Panc1 (cell line): ENCODE measurements at regions not wholly inside any gene's neighbourhood (a gene's known extent, or its start where the extent isn't known, plus 50 kb on each side); places are given as distances from the start of the nearest gene placed in this dataset.

Source experiments
- ATAC-seq: fragments of 200-7000 bp; cut with Tn5 transposase; 2 replicates; pipeline ENCODE4 v1.9.1; 2020; ENCODE audit warnings: mild to moderate bottlenecking, moderate library complexity
- BruUV-seq: library from RNA; stranded (reverse); fragments of 400-500 nt; replicated peaks from 2 replicates; lab custom pipeline; 2021; lab: Mats Ljungman, UMichigan
- CTCF ChIA-PET: fragments of 300-600 bp; sonication (Branson Sonifier 250); formaldehyde crosslinking; loops from one replicate; lab custom pipeline; 2022; ENCODE audit warnings: antibody characterized with exemption; lab: Charles Lee
- POLR2A ChIA-PET: fragments of 300-600 bp; sonication (Branson Sonifier 250); formaldehyde crosslinking; loops from one replicate; lab custom pipeline; 2022; ENCODE audit warnings: antibody characterized with exemption; lab: Charles Lee
- DNase-seq: peaks from one replicate; pipeline ENCODE4 v3.0.0-alpha.2; 2010; ENCODE audit warnings: low read depth, low spot score
- H3K27ac ChIP-seq: 2 replicates; pipeline ENCODE4 v1.5.1; 2011; ENCODE audit warnings: mild to moderate bottlenecking, low read length, inconsistent platforms
- H3K27me3 ChIP-seq: fragments of 200-500 bp; sonication (Bioruptor generic); 2 replicates; pipeline ENCODE4 v1.6.0; 2014; ENCODE audit warnings: low read length, inconsistent platforms; ENCODE audit not compliant: control insufficient read depth, insufficient read depth
- H3K36me3 ChIP-seq: fragments of 200-500 bp; sonication (Bioruptor generic); 2 replicates; pipeline ENCODE4 v1.5.1; 2014; ENCODE audit warnings: inconsistent platforms, mild to moderate bottlenecking, low read length, moderate library complexity; ENCODE audit not compliant: control insufficient read depth, insufficient read depth
- H3K4me1 ChIP-seq: 2 replicates; pipeline ENCODE4 v1.5.1; 2011; ENCODE audit warnings: inconsistent platforms, mild to moderate bottlenecking, low read length, moderate library complexity; ENCODE audit not compliant: control insufficient read depth, insufficient read depth
- H3K4me3 ChIP-seq, 2 experiments: 2 replicates each; pipeline ENCODE4 v1.5.1; 2011 to 2012; ENCODE audit warnings: low read depth in 2 of 2, low read length in 2 of 2, mild to moderate bottlenecking in 2 of 2, inconsistent platforms in 1 of 2, moderate library complexity in 1 of 2
- H3K9me3 ChIP-seq: fragments of 200-500 bp; sonication (Bioruptor generic); 2 replicates; pipeline ENCODE4 v1.5.1; 2014; ENCODE audit warnings: low read depth, mild to moderate bottlenecking, inconsistent platforms, low read length, moderate library complexity; ENCODE audit not compliant: control insufficient read depth, insufficient read depth
- POLR2AphosphoS5 ChIP-seq: IDR thresholded peaks from 2 replicates; pipeline ENCODE4 v1.6.1; 2012; ENCODE audit warnings: mild to moderate bottlenecking, low read depth, low read length, moderate library complexity
- REST ChIP-seq, 2 experiments: IDR thresholded peaks; 2 replicates each; pipeline ENCODE4 v1.6.1; 2011 to 2012; ENCODE audit warnings: low read depth in 2 of 2, control low read depth in 1 of 2, low read length in 1 of 2, mild to moderate bottlenecking in 1 of 2, moderate library complexity in 1 of 2; ENCODE audit not compliant: insufficient read depth in 1 of 2
- SIN3A ChIP-seq: IDR thresholded peaks from 2 replicates; pipeline ENCODE4 v1.6.1; 2012; ENCODE audit warnings: low read depth, mild to moderate bottlenecking, low read length, moderate library complexity, borderline replicate concordance; ENCODE audit not compliant: insufficient read depth
- TCF7L2 ChIP-seq: IDR thresholded peaks from 2 replicates; pipeline ENCODE4 v1.6.1; 2011; ENCODE audit warnings: mild to moderate bottlenecking, low read depth, low read length, inconsistent platforms
- in situ Hi-C: cut with HindIII; loops from 2 replicates; pipeline ENCODE4 v1.10.0; 2016; ENCODE audit warnings: low sequenced_read_pairs, low pct_unique_long_range_greater_than_20kb
- intact Hi-C: fragments of 100-400 bp; cut with micrococcal nuclease; formaldehyde crosslinking; loops from one replicate; pipeline ENCODE4 v1.10.0; 2022; ENCODE audit not compliant: unreplicated experiment
- TF ChIP-seq, protein P1 (sequence below): fragments of 450-650 bp; IDR thresholded peaks from 2 replicates; pipeline ENCODE4 v1.5.1; 2017; ENCODE audit warnings: mild to moderate bottlenecking

DNA sequence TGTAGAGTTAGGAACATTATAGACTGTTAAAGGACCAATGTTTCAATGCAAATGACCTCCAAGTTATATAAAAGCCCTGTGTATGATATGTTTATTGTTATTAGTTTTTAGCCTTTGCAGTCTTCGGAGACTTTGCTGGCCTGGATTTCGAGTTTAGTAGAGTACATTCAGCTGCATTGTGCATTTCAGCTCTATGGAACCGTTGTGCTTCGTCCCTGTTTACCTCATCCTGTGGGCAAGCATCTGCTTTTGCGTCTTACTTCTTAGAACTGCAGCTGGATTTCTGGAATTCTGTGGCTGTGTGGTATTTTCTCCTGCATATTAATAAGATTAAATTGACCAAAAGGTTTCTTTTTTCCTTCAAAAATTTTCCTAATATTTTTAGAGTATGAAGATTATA is 138.6 kb downstream of the KCNRG start:
- ChIA-PET POLR2A (no interaction called here), CTCF (no interaction called here)
- BruUV-seq: no TSS peak
- intact Hi-C loops (no loop called here), in situ Hi-C loops (no loop called here)
- Histone ChIP-seq H3K4me1 (peaks cover 23% of the 10 kb centered on the region), H3K4me3 (no peak overlapping the region), H3K9me3 (no peaks in the 10 kb centered on the region), H3K36me3 (no peaks in the 10 kb centered on the region), H3K27ac (no peak overlapping the region), H3K27me3 (no peaks in the 10 kb centered on the region)
- no peak for ATAC-seq
- TF ChIP-seq, protein P1, sequence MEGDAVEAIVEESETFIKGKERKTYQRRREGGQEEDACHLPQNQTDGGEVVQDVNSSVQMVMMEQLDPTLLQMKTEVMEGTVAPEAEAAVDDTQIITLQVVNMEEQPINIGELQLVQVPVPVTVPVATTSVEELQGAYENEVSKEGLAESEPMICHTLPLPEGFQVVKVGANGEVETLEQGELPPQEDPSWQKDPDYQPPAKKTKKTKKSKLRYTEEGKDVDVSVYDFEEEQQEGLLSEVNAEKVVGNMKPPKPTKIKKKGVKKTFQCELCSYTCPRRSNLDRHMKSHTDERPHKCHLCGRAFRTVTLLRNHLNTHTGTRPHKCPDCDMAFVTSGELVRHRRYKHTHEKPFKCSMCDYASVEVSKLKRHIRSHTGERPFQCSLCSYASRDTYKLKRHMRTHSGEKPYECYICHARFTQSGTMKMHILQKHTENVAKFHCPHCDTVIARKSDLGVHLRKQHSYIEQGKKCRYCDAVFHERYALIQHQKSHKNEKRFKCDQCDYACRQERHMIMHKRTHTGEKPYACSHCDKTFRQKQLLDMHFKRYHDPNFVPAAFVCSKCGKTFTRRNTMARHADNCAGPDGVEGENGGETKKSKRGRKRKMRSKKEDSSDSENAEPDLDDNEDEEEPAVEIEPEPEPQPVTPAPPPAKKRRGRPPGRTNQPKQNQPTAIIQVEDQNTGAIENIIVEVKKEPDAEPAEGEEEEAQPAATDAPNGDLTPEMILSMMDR: no peak
- TF ChIP-seq SIN3A (no peak), TCF7L2 (no peak), POLR2AphosphoS5 (no peak), REST (IDR thresholded peaks at IDR 0.05; ENCODE audit: insufficient read depth in 1 of 2, low read depth in 2 of 2, low read length in 1 of 2) (no peak)
- no peak for DNase-seq

DNA sequence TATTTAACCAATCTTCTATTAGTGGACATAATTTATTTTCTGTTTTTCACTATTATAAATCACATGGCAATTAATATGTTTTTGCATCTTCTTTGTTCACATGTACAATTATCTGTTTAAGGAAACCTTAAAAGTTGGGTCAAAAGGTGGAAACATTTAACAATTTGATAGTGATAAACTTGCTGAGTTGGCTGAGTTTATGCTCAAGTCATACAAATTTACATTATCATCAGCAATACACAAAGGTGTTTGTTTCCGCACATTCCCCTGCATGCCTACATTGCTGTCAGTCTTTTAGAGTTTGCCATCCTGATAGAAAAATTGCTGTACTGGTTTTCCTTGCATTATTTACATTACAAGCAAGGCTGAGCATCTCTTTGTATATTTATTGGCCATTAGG is 139.5 kb downstream of the KCNRG start:
- POLR2A ChIA-PET: interaction anchor here (0.7 kb wide), 1 partner anchor 49 kb away, joined by 6 read pairs; no protein-coding TSS in a partner anchor
- no peak for TF ChIP-seq SIN3A
- no peak for TF ChIP-seq POLR2AphosphoS5
- TF ChIP-seq, protein P1: no peak
- TF ChIP-seq REST (IDR thresholded peaks at IDR 0.05; ENCODE audit: insufficient read depth in 1 of 2, low read depth in 2 of 2, low read length in 1 of 2): no peak
- no peak for TF ChIP-seq TCF7L2
- in situ Hi-C loops: no loop called here
- peaks cover 21% of the 10 kb centered on the region for H3K4me1 ChIP-seq
- ATAC-seq (no peak), DNase-seq (no peak)
- no peak overlapping the region for H3K4me3 ChIP-seq
- H3K9me3 ChIP-seq: no peaks in the 10 kb centered on the region
- CTCF ChIA-PET: no interaction called here
- intact Hi-C loops: no loop called here
- no peaks in the 10 kb centered on the region for H3K36me3 ChIP-seq
- no TSS peak for BruUV-seq
- H3K27me3 ChIP-seq: no peaks in the 10 kb centered on the region
- H3K27ac ChIP-seq: no peak overlapping the region
